Tibial nerve (tissue), 4 donors: ENCODE measurements at regions not wholly inside any gene's neighbourhood (a gene's known extent, or its start where the extent isn't known, plus 50 kb on each side); places are given as distances from the start of the nearest gene placed in this dataset.

Source experiments
- EP300 ChIP-seq, 2 donors: sonication (generic); formaldehyde crosslinking; IDR thresholded peaks; one replicate each; pipeline ENCODE4 v1.6.1; 2017; ENCODE audit warnings: antibody characterized with exemption in 2 of 2, mild to moderate bottlenecking in 1 of 2
- POLR2A ChIP-seq, 2 donors: fragments of 450-650 bp; IDR thresholded peaks; one replicate each; pipeline ENCODE4 v1.6.1; 2017; ENCODE audit warnings: antibody characterized with exemption in 2 of 2, mild to moderate bottlenecking in 2 of 2, moderate library complexity in 2 of 2
- TF ChIP-seq, protein P1 (sequence below), 5 experiments: fragments of 200-600 bp in 3 of 5; fragments of 450-650 bp in 2 of 5; sonication (generic) in 3 of 5; IDR thresholded peaks; one replicate each; pipeline ENCODE4 v1.5.1; 2016 to 2019; ENCODE audit warnings: antibody characterized with exemption in 5 of 5, mild to moderate bottlenecking in 3 of 5, moderate library complexity in 2 of 5

- TF ChIP-seq, protein P1, sequence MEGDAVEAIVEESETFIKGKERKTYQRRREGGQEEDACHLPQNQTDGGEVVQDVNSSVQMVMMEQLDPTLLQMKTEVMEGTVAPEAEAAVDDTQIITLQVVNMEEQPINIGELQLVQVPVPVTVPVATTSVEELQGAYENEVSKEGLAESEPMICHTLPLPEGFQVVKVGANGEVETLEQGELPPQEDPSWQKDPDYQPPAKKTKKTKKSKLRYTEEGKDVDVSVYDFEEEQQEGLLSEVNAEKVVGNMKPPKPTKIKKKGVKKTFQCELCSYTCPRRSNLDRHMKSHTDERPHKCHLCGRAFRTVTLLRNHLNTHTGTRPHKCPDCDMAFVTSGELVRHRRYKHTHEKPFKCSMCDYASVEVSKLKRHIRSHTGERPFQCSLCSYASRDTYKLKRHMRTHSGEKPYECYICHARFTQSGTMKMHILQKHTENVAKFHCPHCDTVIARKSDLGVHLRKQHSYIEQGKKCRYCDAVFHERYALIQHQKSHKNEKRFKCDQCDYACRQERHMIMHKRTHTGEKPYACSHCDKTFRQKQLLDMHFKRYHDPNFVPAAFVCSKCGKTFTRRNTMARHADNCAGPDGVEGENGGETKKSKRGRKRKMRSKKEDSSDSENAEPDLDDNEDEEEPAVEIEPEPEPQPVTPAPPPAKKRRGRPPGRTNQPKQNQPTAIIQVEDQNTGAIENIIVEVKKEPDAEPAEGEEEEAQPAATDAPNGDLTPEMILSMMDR (IDR thresholded peaks at IDR 0.05) = no peak
- TF ChIP-seq POLR2A (IDR thresholded peaks at IDR 0.05) (no peak), EP300 (IDR thresholded peaks at IDR 0.05) (no peak)
Measured at GRCh38 chr7:145030754-145031153, 194.9 kb upstream of the TPK1 start.
